SU-DHL-6 (cell line): ENCODE measurements at regions not wholly inside any gene's neighbourhood (a gene's known extent, or its start where the extent isn't known, plus 50 kb on each side); places are given as distances from the start of the nearest gene placed in this dataset.

Experiments used
- EZH2phosphoT487 ChIP-seq: fragments of 200-600 bp; sonication (generic), shearing (Covaris generic); conservative IDR thresholded peaks from 2 replicates; pipeline ENCODE4 v1.6.1; 2018; ENCODE audit warnings: mild to moderate bottlenecking, antibody characterized with exemption, low read length, moderate library complexity, mixed read lengths
- TF ChIP-seq, protein P1 (sequence below): fragments of 200-600 bp; sonication (generic); IDR thresholded peaks from one replicate; pipeline ENCODE4 v1.5.1; 2017; ENCODE audit warnings: antibody characterized with exemption, mild to moderate bottlenecking, low read length, moderate library complexity; ENCODE audit not compliant: insufficient read depth, poor library complexity, severe bottlenecking

- TF ChIP-seq, protein P1, sequence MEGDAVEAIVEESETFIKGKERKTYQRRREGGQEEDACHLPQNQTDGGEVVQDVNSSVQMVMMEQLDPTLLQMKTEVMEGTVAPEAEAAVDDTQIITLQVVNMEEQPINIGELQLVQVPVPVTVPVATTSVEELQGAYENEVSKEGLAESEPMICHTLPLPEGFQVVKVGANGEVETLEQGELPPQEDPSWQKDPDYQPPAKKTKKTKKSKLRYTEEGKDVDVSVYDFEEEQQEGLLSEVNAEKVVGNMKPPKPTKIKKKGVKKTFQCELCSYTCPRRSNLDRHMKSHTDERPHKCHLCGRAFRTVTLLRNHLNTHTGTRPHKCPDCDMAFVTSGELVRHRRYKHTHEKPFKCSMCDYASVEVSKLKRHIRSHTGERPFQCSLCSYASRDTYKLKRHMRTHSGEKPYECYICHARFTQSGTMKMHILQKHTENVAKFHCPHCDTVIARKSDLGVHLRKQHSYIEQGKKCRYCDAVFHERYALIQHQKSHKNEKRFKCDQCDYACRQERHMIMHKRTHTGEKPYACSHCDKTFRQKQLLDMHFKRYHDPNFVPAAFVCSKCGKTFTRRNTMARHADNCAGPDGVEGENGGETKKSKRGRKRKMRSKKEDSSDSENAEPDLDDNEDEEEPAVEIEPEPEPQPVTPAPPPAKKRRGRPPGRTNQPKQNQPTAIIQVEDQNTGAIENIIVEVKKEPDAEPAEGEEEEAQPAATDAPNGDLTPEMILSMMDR = no peak
- no peak for TF ChIP-seq EZH2phosphoT487
These were observed 239.9 kb upstream of the NDST4 start for GRCh38 chr4:115353370-115353769.
